Upper lobe of left lung (tissue), 6 donors: ENCODE measurements at regions not wholly inside any gene's neighbourhood (a gene's known extent, or its start where the extent isn't known, plus 50 kb on each side); places are given as distances from the start of the nearest gene placed in this dataset.

ENCODE experiments used
- ATAC-seq, 2 donors: fragments of 200-7000 bp; cut with Tn5 transposase; one replicate each; pipeline ENCODE4 v1.9.1; 2022; ENCODE audit warnings: mild to moderate bottlenecking in 2 of 2, moderate library complexity in 2 of 2; ENCODE audit not compliant: low FRiP score in 2 of 2
- DNase-seq, 2 donors: peaks; one replicate each; pipeline ENCODE4 v3.0.0-alpha.2; 2019 to 2020
- H3K27ac ChIP-seq, 4 donors: fragments of 200-600 bp; sonication (generic); one replicate each; pipeline ENCODE4 v1.5.1; 2016 to 2019
- H3K27me3 ChIP-seq, 4 donors: fragments of 200-600 bp; sonication (generic); one replicate each; pipeline ENCODE4 v1.5.1; 2017 to 2019
- H3K36me3 ChIP-seq, 4 donors: fragments of 200-600 bp; sonication (generic); one replicate each; pipeline ENCODE4 v1.5.1; 2016 to 2019
- H3K4me1 ChIP-seq, 4 donors: fragments of 200-600 bp; sonication (generic); one replicate each; pipeline ENCODE4 v1.5.1; 2018 to 2019
- H3K4me3 ChIP-seq, 4 donors: fragments of 200-600 bp; sonication (generic); one replicate each; pipeline ENCODE4 v1.5.1; 2017 to 2019; ENCODE audit warnings: mild to moderate bottlenecking in 2 of 4, moderate library complexity in 1 of 4
- H3K9me3 ChIP-seq, 4 donors: fragments of 200-600 bp; sonication (generic); one replicate each; pipeline ENCODE4 v1.5.1; 2018 to 2019
- EP300 ChIP-seq, 4 donors: sonication (generic); formaldehyde crosslinking; IDR thresholded peaks; one replicate each; pipeline ENCODE4 v1.5.1; 2017; ENCODE audit warnings: antibody characterized with exemption in 4 of 4, control low read depth in 2 of 4
- POLR2A ChIP-seq, 4 donors: fragments of 450-650 bp; IDR thresholded peaks; one replicate each; pipeline ENCODE4 v1.5.1; 2016 to 2017; ENCODE audit warnings: antibody characterized with exemption in 4 of 4, mild to moderate bottlenecking in 2 of 4
- POLR2AphosphoS5 ChIP-seq, 2 donors: sonication (generic); formaldehyde crosslinking; IDR thresholded peaks; one replicate each; pipeline ENCODE4 v1.5.1; 2017; ENCODE audit warnings: antibody characterized with exemption in 2 of 2
- WGBS, 2 donors: methylation state at CpG; one replicate each; pipeline ENCODE4 v1.1.5; 2017 to 2018; 5-methylcytosine and 5-hydroxymethylcytosine counted together
- TF ChIP-seq, protein P1 (sequence below), 6 experiments: fragments of 450-650 bp in 4 of 6; fragments of 200-600 bp in 2 of 6; sonication (generic) in 2 of 6; IDR thresholded peaks; one replicate each; pipeline ENCODE4 v1.5.1; 2016 to 2019; ENCODE audit warnings: antibody characterized with exemption in 6 of 6
- donor health status: DM: no; HTN: no; CAD: no; lungs with moderate emphysema.
- donor health status: DM: no; HTN: yes; CAD: no; lungs with severe emphysema.

DNA sequence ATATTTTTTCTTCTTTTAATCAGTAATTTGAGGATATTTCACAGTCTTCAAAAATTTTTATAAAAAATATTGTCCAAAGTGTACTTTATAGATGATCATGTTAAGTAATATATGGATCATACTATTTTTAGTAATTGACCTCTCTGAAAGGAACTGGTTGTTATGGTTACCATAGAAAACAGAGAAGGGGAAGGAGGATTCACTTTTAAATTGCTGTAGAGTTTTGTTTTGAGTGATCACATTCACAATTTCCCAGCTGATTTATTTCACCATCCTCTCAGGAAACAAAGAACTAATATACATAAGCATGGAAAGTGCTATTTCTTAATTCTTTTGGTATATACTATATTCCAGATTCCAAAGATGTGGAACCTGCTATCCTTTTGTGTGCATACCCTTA, 56.5 kb upstream of the NREP start:
- no peaks in the 10 kb centered on the region for H3K9me3 ChIP-seq
- no peak overlapping the region for H3K27ac ChIP-seq
- no peaks in the 10 kb centered on the region for H3K36me3 ChIP-seq
- ATAC-seq = no peak
- no peaks in the 10 kb centered on the region for H3K27me3 ChIP-seq
- TF ChIP-seq EP300 (IDR thresholded peaks at IDR 0.05) (no peak), POLR2A (IDR thresholded peaks at IDR 0.05) (no peak), POLR2AphosphoS5 (IDR thresholded peaks at IDR 0.05) (no peak)
- TF ChIP-seq, protein P1, sequence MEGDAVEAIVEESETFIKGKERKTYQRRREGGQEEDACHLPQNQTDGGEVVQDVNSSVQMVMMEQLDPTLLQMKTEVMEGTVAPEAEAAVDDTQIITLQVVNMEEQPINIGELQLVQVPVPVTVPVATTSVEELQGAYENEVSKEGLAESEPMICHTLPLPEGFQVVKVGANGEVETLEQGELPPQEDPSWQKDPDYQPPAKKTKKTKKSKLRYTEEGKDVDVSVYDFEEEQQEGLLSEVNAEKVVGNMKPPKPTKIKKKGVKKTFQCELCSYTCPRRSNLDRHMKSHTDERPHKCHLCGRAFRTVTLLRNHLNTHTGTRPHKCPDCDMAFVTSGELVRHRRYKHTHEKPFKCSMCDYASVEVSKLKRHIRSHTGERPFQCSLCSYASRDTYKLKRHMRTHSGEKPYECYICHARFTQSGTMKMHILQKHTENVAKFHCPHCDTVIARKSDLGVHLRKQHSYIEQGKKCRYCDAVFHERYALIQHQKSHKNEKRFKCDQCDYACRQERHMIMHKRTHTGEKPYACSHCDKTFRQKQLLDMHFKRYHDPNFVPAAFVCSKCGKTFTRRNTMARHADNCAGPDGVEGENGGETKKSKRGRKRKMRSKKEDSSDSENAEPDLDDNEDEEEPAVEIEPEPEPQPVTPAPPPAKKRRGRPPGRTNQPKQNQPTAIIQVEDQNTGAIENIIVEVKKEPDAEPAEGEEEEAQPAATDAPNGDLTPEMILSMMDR (IDR thresholded peaks at IDR 0.05) = no peak
- no peak overlapping the region for H3K4me3 ChIP-seq
- no peaks in the 10 kb centered on the region for H3K4me1 ChIP-seq
- DNase-seq = no peak

DNA sequence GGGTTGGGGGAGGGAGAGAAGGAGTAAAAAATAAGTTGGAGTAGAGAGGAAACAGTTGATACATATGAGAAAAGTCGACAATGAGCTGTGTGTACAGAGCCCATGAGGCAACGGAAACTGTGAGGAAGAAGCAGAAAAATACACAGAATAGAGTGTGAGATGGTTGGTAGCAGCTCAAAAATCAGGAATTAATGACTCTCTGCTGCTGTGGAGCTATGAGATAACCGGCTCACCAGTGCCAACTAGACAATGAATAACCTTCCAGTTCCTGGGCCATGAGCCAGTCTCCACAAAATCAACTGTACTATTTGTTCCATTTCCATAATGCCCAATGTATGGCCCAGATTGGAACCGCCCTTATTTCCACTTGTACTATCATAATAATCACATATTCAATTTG, 53.1 kb upstream of the NREP start:
- Histone ChIP-seq H3K27ac (no peak overlapping the region), H3K27me3 (no peaks in the 10 kb centered on the region), H3K9me3 (no peaks in the 10 kb centered on the region), H3K36me3 (no peaks in the 10 kb centered on the region), H3K4me1 (no peaks in the 10 kb centered on the region), H3K4me3 (no peak overlapping the region)
- TF ChIP-seq, protein P1 (IDR thresholded peaks at IDR 0.05) = no peak
- TF ChIP-seq POLR2AphosphoS5 (IDR thresholded peaks at IDR 0.05) (no peak), EP300 (IDR thresholded peaks at IDR 0.05) (no peak), POLR2A (IDR thresholded peaks at IDR 0.05) (no peak)
- WGBS, 2 donors = 70 to 73% methylated on average over 4 of the region's 4 CpGs
- no peak for DNase-seq
- ATAC-seq = no peak
